GM10248 (cell line): ENCODE measurements at regions not wholly inside any gene's neighbourhood (a gene's known extent, or its start where the extent isn't known, plus 50 kb on each side); places are given as distances from the start of the nearest gene placed in this dataset.

Experiments used
- CTCF ChIA-PET: fragments of 300-600 bp; sonication (Branson Sonifier 250); formaldehyde crosslinking; extraction: SDS; loops from one replicate; lab custom pipeline; 2021; ENCODE audit warnings: antibody characterized with exemption; lab: Yijun Ruan, JAX
- POLR2A ChIA-PET: fragments of 350-650 bp; sonication (Branson Sonifier 250); formaldehyde crosslinking; extraction: SDS; loops from one replicate; lab custom pipeline; 2020; ENCODE audit warnings: antibody characterized with exemption; lab: Yijun Ruan, JAX
- DNase-seq: peaks from one replicate; pipeline ENCODE4 v3.0.0; 2012; ENCODE audit errors: extremely low spot score
- TF ChIP-seq, protein P1 (sequence below): IDR thresholded peaks from 2 replicates; pipeline ENCODE4 v1.5.1; 2012; ENCODE audit warnings: mild to moderate bottlenecking, low read depth; ENCODE audit errors: extremely low read depth, missing control alignments, control extremely low read depth

DNA sequence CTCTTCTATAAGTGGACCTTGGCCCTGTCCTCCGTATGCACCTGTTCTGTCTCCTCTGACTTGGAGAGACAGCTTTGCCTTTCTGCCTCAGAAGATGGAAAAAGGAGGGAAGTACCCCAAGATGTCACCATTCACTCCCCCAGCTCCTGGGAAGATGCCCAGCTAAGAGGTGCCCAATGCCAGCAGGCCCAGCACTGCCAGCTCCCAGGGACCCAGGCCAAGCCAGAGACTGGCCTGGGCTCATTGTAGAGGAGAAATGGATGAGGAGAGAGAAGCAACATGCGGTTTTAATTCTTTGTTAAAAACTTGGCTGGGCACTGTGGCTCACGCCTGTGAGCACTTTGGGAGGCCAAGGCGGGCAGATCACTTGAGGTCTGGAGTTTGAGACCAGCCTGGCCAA, 111.5 kb upstream of the ZNF507 start:
- POLR2A ChIA-PET: no interaction called here
- TF ChIP-seq, protein P1, sequence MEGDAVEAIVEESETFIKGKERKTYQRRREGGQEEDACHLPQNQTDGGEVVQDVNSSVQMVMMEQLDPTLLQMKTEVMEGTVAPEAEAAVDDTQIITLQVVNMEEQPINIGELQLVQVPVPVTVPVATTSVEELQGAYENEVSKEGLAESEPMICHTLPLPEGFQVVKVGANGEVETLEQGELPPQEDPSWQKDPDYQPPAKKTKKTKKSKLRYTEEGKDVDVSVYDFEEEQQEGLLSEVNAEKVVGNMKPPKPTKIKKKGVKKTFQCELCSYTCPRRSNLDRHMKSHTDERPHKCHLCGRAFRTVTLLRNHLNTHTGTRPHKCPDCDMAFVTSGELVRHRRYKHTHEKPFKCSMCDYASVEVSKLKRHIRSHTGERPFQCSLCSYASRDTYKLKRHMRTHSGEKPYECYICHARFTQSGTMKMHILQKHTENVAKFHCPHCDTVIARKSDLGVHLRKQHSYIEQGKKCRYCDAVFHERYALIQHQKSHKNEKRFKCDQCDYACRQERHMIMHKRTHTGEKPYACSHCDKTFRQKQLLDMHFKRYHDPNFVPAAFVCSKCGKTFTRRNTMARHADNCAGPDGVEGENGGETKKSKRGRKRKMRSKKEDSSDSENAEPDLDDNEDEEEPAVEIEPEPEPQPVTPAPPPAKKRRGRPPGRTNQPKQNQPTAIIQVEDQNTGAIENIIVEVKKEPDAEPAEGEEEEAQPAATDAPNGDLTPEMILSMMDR: no peak
- no peak for DNase-seq
- CTCF ChIA-PET: interaction anchor here (1.4 kb wide), 1 partner anchor 9 kb away, joined by 6 read pairs; no protein-coding TSS in a partner anchor

DNA sequence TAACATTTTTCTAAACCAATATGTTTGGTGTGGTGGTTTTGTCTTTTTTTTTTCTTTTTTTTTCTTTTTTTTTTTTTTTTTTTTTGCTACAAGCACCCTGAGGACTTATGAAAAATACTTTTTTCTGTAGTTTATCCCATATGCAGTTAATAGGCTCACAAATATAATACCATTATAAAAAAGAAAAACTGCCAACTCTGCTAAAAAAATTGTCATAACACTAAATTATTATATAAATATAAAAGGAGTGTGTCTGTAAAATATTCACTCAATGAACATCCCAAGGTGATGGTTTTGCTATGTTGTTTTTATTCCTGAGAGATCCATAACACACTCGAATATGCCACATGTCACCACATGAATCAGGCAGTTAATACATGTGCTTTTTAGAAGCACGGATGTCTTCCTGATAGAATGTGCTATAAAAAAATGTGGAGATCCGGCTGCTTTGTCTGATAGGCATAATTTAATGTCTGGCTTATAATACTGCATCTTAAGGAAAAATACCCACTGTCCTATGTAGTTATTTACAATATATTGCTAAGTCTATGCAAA, 110.7 kb upstream of the ZNF507 start:
- CTCF ChIA-PET: no interaction called here

DNA sequence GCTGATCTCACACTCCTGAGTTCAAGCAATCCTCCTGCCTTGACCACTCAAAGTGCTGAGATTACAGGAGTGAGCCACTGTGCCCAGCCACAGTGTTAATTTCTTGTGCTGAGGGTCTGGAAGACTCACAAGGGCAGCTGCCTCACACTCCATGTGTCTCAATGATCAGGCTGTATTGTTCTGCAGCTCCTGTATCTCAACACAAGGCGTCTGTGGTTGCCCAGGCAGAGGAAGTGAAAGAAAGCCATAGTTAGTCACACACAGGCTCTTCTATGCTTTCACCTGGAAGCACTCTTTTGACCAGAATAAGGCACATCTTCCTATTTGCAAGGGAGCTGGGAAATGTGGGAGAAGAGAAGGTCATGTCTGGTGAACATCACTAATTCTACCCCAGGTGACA, 107.3 kb upstream of the ZNF507 start:
- ChIA-PET CTCF (interaction anchor here (0.8 to 3.8 kb wide), 2 partner anchors 12 to 14 kb away, joined by 3 to 27 read pairs; no protein-coding TSS in a partner anchor), POLR2A (no interaction called here)
- TF ChIP-seq, protein P1: no peak
- no peak for DNase-seq

More for the DNA sequence above, 110.7 kb upstream of the ZNF507 start:
- no peak for DNase-seq
- POLR2A ChIA-PET: no interaction called here
- TF ChIP-seq, protein P1: no peak

DNA sequence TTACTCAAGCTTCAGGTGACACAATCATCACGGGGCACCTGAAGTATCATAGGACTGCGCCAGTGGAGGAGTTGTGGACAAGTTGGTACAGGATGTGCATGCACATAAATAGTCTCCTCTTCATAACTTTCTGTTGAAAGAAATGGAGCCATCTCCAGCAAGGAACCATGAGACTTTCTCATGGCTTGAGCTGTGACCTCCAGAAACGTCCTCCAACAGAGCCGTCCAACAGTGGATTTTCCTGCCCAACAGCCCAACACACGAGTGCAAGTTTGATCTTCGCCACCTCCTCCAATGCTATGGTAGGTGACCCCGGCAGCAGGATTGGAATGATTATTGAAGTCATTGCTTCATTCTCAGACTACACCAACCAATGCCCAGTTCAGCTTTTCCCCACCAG, 105.1 kb upstream of the ZNF507 start:
- ChIA-PET POLR2A (no interaction called here), CTCF (interaction anchor here (2.9 kb wide), 1 partner anchor 16 kb away, joined by 9 read pairs; no protein-coding TSS in a partner anchor)
- TF ChIP-seq, protein P1: no peak
- no peak for DNase-seq

DNA sequence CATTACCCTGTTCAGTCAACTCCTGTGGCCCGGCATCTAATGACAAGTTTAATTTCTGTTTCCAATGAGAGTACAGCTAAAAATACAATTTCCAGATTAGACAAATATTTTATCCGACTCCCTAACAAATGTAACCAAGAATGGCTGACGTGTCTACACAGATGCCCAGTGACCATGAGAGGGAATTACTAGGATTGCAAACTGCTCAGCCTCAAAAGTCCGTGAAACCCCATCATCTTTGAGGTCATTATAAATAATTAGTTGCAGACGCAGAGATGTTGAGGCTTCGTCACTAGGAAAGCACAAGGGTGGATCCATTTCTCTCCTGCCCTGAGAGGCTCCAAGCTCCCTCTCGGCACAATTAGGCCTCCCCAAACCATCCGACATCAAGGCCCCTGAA, 104.1 kb upstream of the ZNF507 start:
- TF ChIP-seq, protein P1: no peak
- POLR2A ChIA-PET: no interaction called here
- no peak for DNase-seq
- CTCF ChIA-PET: interaction anchor here (2.9 kb wide), 1 partner anchor 17 kb away, joined by 9 read pairs; no protein-coding TSS in a partner anchor

DNA sequence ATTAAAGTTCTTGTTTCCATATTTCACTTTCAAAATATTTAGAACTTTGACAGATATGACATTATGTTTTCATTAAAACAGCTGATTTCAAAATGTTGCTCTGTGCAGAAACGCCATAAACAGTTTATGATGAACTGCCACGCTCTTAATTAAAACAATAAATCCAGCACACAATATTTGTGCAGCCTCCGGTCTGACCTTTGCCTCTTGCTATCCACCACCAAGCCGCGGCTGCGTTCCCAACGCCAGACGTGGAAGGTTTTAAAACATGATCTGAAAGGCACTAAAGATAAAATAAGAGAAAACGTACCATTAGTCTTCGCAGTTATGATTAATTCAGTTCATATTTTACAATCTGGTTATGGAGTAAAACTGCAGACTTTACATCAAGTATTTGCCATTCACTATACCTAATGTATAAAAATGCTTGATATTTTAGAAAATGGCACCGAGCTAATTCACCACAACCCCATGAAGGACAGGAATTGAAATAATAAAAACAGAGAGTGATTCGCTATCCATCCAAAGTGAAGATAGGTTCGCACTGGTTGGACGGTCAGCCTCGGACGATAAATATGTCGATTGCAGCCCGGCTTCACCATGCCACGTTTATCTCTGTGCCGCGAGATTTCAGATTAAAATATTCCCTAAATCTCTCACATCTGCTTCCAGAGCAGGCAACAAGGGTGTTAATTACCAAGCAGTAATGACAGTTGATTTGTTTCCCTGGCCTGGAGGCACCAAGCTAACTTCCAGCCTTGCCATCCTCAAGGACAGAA, 103.3 kb upstream of the ZNF507 start:
- DNase-seq: no peak
- ChIA-PET POLR2A (no interaction called here), CTCF (interaction anchor here (2.9 kb wide), 1 partner anchor 17 kb away, joined by 9 read pairs; no protein-coding TSS in a partner anchor)
- TF ChIP-seq, protein P1: no peak
